HG03442 (cell line): ENCODE measurements at regions not wholly inside any gene's neighbourhood (a gene's known extent, or its start where the extent isn't known, plus 50 kb on each side); places are given as distances from the start of the nearest gene placed in this dataset.
A peak's percentile ranks its signal among the peaks of the same experiment; 100 is the strongest.
"Not testable (repeated sequence)": the region's sequence is repeated elsewhere in the genome, so short reads cannot be mapped to it uniquely, and the experiment has no call there.

Source experiments
- ATAC-seq: cut with Tn5 transposase; IDR thresholded peaks from one replicate; pipeline ENCODE4 v1.9.1; 2021; ENCODE audit warnings: mild to moderate bottlenecking, moderate library complexity; ENCODE audit not compliant: unreplicated experiment

GRCh38 chr6:47180633-47181032, 129.1 kb downstream of the TNFRSF21 start:
- ATAC-seq, result no peak

GRCh38 chr6:47179286-47179685, 130.4 kb downstream of the TNFRSF21 start:
- ATAC-seq, result no peak

DNA sequence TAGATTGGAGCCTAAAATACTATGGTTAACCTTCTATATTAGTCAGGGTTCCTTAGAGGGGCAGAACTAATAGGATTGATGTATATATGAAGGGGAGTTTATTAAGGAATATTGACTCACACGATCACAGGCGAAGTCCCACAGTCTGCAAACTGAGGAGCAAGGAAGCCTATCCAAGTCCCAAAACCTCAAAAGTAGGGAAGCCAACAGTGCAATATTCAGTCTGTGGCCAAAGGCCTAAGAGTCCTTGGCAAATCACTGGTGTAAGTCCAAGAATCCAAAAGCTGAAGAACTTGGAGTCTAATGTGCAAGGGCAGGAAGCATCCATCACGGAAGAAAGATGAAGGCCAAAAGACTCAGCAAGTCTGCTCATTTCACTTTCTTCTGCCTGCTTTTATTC, 133.5 kb upstream of the ADGRF1 start:
- ATAC-seq, result no peak

DNA sequence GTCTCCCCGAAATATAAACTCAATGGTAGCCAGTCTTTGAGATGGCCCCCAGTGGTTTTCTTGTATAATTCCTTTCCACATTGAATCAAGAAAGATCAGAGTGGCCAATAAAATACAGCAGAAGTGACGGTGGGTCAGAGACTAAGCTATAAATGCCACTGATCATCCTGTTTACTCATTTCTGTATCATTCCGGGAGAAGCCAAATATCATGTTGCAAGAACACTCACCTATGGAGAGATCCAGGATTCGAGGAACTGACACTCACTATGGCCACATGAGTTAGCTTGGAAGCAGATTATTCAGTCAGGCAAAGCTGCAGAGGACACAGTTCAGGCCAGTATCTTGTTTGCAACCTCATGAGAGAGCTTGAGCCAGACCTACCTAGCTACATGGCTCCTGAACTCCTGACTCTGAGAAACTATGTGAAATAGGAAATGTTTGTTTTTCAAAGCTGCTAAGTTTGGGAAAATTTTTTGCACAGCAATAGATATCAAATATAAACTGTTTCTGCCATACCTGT, 132.4 kb upstream of the ADGRF1 start:
- ATAC-seq, result no peak

DNA sequence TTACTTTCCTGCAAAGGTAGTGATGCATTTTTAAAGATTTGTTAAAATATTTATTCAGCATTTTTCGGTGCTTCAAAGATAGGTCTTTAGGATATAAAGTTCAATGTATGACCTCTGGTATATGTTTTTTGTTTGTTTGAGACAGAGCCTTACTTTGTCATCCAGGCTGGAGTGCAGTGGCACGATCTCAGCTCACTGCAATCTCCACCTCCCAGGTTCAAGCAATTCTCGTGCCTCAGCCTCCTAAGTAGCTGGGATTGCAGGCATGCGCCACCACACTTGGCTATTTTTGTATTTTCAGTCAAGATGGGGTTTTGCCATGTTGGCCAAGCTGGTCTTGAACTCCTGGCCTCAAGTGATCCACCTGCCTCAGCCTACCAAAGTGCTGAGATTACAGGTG, 131.9 kb upstream of the ADGRF1 start:
- not testable (repeated sequence) for ATAC-seq

GRCh38 chr6:47173145-47173544, 131.0 kb upstream of the ADGRF1 start:
- not testable (repeated sequence) for ATAC-seq

- no peak for ATAC-seq
Measured at GRCh38 chr6:47170617-47170947, 128.4 kb upstream of the ADGRF1 start.

DNA sequence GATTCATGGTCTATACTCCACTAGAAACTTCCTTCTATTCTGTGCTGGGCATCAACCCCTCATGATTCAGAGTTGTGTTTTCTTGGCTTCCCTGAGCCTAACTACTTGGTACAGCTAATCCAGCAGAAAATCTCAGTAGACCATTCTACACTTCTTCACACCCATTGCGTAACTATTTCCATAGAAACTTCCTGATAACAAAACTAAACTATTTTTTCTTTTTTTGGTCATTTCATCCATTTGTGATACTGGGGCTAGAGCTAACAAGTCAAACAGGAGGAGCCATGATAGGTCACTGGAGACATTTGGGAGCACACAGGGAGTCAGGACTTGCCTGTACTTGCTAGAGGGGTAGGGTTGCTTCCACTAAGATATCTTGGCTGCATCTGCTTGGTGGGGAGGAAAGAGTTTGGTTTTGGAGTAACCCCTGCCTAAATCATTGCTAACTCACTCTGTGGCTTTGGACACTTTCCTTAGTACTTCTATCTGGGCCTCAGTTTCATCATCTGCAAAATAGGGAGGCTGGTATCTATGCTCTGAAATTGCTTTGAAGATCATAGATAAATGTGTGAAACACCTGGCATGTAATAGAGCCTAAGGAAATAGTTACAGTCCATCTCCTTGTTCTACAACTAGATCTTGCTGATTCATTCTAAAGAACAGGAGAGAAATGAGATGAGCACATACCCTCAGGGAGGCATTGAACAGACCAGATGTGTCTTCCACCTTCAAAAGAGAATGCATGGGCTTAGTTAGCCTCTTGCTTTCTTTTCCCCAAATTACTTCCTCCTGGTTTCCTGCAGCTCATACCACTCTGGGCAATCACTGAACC, 127.9 kb upstream of the ADGRF1 start:
- no peak for ATAC-seq

DNA sequence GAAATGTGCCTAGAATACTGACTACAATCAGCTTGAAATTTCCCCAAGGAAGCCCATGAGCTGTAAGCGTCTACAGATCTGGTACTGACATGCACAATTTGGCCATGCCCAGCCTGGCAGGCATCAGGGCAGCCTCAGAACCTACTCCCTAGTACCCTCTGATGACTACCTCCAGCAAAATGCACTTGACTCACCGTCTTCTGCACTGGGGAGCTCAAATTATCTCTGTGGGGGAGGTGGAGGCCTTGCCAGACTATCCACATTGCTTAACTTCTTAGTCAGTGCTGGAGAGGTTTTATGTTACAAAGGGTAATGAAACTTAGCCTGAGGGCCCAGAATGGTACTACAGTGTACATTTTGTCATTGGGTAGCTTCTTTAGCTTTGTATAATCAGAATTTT, 126.0 kb upstream of the ADGRF1 start:
- ATAC-seq, result no peak

GRCh38 chr6:47165918-47166317, 123.8 kb upstream of the ADGRF1 start:
- peak; percentile 82 for ATAC-seq

- ATAC-seq, result no peak
Measured at GRCh38 chr6:47164877-47165276, 122.7 kb upstream of the ADGRF1 start.

DNA sequence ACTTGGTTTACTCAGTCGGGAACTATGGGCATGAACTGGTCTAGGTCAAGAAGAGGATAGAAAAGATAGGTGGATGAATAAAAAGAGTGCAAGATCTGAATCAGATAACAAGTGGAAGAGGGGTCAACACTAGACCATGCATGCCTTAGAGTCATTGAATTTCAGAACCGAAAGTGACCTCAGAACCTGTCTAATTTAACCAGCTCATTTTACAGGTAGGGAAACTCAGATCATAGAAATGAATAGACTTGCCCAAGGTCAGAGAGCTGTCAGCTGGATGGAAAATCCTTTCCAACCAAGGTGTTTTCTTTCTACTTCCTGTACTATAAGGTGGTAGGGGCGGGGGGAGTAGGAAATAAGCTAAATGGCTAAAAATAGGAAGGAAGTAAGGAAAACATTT, 121.4 kb upstream of the ADGRF1 start:
- ATAC-seq, result peak; percentile 37

GRCh38 chr6:47162793-47163192, 120.7 kb upstream of the ADGRF1 start:
- no peak for ATAC-seq

DNA sequence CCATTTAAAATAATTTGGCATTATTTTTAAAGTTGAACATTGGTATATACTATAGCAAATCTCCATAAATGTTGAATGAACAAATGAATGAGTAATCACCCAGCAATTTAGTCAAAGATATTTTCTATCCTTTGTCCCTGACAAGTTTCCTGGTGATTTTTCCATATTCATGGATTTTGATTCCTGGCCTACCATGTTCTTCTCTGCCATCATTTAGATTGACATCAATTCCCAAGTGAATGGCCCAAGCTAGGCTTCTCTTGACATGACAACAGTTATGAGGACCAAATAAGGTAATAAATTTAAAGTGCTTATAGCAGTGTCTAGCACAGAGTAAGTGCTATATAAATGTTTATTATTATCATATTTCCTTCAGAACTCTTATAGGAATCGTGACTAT, 120.1 kb upstream of the ADGRF1 start:
- ATAC-seq, result no peak

DNA sequence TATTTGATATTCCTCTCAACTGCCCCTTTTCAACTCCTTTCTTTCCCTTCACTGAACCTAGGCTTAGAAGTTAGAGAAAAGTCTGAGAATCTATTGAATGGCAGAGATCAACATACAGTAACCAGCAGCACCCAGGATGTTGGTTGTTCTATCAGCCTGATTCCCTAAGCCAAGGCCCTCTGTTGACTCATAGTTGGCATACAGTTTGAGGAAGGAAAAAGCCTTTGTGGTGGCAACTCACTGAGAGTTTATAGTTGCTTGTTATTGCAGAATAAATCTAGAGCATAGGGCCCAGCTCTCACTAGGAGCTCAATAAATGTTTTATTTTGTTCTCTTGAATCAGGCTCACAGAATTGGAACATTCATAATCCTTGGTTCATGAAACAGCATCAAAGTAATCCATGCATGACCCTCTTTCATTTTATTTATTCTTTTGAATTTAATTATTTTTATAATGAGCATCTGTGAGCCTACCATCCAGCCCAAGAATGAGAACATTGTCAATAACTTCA, 119.1 kb upstream of the ADGRF1 start:
- ATAC-seq, result no peak

DNA sequence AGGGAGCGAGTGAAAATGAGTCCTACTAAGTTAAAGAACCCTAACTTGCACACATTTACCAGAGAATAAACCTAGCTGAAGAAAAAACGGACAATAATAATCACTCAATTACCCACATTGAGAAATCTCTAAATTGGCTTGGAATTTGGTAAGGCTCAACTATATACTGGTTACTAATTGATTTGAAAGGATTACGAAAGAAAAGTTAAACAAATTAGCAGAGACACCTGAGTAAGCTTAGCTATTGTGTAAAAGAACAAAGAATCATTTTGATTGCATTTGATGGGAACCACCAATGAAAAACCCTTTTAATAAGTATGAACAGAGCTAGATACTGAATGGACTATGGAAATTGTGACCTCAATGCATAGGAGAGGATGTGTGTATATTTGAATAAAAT, 118.6 kb upstream of the ADGRF1 start:
- ATAC-seq, result no peak

DNA sequence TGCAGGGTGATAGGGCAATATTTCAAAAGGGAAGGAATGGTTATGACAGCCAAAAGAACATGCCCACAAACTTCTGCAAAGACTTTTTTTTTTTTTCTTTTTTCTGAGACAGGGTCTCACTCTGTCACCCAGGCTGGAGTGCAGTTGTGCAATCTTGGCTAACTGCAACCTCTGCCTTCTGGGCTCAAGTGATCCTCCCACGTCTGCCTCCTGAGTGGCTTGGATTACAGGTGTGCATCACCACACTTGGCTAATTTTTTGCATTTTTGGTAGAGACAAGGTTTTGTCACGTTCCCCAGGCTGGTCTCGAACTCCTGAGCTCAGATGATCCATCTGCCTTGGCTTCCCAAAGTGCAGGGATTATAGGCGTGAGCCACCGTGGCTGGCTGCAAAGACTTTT, 117.6 kb upstream of the ADGRF1 start:
- ATAC-seq, result no peak

DNA sequence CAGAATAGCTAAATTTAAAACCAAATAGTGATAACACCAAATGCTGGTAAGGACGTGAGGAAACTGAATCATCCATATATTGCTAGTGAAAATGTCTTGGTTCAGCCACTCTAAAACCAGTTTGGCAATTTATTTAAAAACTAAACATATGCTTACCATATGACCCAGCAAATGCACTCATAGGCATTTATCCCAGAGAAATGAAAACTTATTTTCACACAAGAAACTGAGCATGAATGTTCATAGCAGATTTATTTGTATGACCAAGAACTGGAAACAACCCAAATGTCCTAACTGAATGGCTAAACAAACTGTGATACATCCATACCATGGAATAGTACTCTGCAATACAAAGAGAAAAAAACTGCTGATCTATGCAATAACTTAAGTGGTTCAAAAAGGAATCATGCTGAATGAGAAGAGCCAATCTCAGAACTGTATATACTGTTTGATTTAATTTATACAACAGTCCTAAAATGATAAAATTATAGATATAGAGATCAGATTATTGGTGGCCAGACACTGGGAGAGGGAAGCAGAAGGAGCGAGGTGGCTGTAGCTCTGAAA, 115.6 kb upstream of the ADGRF1 start:
- no peak for ATAC-seq

DNA sequence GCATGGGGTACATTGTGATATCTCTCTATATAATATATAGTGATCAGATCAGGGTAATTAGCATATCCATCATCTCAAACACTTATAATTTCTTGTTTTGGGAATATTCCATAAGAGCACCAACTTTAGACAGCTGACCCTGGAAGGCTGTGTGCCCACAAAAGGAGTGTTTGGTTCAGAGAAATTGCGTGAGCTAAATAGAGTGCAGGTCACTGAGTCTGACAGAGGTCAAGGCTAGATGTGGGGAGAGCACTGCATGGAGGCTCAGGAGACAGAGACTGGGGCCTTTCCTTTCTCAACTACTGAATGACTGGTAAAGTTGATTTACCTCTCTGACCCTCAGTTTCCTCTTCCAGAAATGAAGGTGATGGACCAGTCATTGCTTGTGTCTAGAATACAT, 114.9 kb upstream of the ADGRF1 start:
- ATAC-seq, result no peak

DNA sequence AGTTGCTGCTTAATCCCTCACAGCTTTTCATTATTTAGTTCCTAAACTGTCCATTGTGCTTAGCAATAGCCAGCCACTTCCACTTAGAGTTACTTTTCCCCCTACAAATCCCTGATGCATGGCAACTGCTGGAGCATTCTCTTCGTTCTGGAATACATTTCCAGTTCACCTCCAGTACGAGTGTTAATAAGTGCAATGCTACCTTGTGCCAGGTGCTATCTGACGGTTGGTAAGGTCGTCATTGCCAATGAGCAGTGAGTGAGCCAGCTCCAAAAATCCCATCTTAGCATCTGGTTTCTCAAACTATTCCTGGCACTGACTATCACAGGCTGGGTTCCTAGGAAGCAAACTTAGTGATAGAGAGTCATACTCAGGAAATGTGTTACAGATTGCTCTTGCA, 114.1 kb upstream of the ADGRF1 start:
- ATAC-seq, result no peak

GRCh38 chr6:47153404-47153755, 111.2 kb upstream of the ADGRF1 start:
- no peak for ATAC-seq

DNA sequence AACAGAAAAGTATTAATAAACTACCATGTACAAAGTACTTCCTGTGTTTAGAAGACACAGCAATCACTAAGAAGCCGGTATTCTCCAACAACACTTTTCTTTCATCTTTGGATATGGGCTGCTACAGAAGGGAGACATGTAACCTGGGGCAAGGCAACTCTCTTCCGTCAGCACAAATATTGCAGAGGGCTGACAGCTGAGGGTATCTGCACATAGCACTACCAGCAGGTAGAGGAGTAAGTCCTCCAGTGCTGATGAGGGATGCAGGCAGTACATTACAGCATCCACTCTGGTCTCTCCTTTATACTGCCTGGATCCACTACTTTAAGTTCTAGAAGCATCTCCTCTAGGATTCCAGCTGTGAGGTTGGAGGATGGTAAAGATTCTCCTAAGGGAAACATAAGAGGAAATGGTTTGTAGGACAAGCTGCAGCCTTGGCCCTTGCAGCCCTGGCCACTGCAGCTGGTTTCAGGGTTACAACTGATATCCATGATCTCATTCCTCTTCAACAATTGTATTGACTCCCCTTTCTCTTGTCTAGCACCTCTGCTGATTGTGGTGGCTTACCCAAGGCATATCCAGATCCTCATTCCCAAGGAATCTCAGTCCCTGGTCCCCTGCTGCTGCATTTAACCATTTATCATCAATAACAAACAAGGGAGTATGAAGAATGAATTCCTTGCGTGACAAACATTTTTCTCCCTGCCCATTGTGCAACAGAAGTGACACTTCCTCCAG, 110.7 kb upstream of the ADGRF1 start:
- no peak for ATAC-seq
